HG03139 (cell line): ENCODE measurements at regions not wholly inside any gene's neighbourhood (a gene's known extent, or its start where the extent isn't known, plus 50 kb on each side); places are given as distances from the start of the nearest gene placed in this dataset.
A peak's percentile ranks its signal among the peaks of the same experiment; 100 is the strongest.
"Not testable (repeated sequence)": the region's sequence is repeated elsewhere in the genome, so short reads cannot be mapped to it uniquely, and the experiment has no call there.

Source experiments
- ATAC-seq: cut with Tn5 transposase; IDR thresholded peaks from one replicate; pipeline ENCODE4 v1.9.1; 2021; ENCODE audit not compliant: unreplicated experiment

- ATAC-seq: not testable (repeated sequence)
Observed at GRCh38 chr17:33959098-33959497, 296.0 kb upstream of the CCL2 start.

- ATAC-seq: no peak
Observed at GRCh38 chr17:33962857-33963655, 292.0 kb upstream of the CCL2 start.

- peak; percentile 68 for ATAC-seq
Observed at GRCh38 chr17:33964344-33964979, 290.6 kb upstream of the CCL2 start.

- ATAC-seq: no peak
Observed at GRCh38 chr17:33966410-33967059, 288.6 kb upstream of the CCL2 start.

GRCh38 chr17:33967608-33968349 lies 287.3 kb upstream of the CCL2 start:
- no peak for ATAC-seq

GRCh38 chr17:33968350-33969044 lies 286.6 kb upstream of the CCL2 start:
- ATAC-seq: peak; percentile 59

- no peak for ATAC-seq
Observed at GRCh38 chr17:33970279-33970678, 284.8 kb upstream of the CCL2 start.

- ATAC-seq: no peak
Observed at GRCh38 chr17:33972763-33973162, 282.3 kb upstream of the CCL2 start.

- no peak for ATAC-seq
Observed at GRCh38 chr17:33973491-33973890, 281.6 kb upstream of the CCL2 start.

- no peak for ATAC-seq
Observed at GRCh38 chr17:33974276-33974675, 280.8 kb upstream of the CCL2 start.

GRCh38 chr17:33976831-33977230 lies 278.3 kb upstream of the CCL2 start:
- no peak for ATAC-seq

GRCh38 chr17:33977729-33978514 lies 277.2 kb upstream of the CCL2 start:
- ATAC-seq: no peak

GRCh38 chr17:33978889-33979288 lies 276.2 kb upstream of the CCL2 start:
- ATAC-seq: no peak

- ATAC-seq: no peak
Observed at GRCh38 chr17:33980193-33980592, 274.9 kb upstream of the CCL2 start.

GRCh38 chr17:33981711-33982601 lies 273.1 kb upstream of the CCL2 start:
- ATAC-seq: no peak

GRCh38 chr17:33982909-33983308 lies 272.2 kb upstream of the CCL2 start:
- no peak for ATAC-seq

- ATAC-seq: no peak
Observed at GRCh38 chr17:33983824-33984574, 271.1 kb upstream of the CCL2 start.

- no peak for ATAC-seq
Observed at GRCh38 chr17:33986088-33986487, 269.0 kb upstream of the CCL2 start.
